ENCODE measurements at regions not wholly inside any gene's neighbourhood (a gene's known extent, or its start where the extent isn't known, plus 50 kb on each side); places are given as distances from the start of the nearest gene placed in this dataset.

DNA sequence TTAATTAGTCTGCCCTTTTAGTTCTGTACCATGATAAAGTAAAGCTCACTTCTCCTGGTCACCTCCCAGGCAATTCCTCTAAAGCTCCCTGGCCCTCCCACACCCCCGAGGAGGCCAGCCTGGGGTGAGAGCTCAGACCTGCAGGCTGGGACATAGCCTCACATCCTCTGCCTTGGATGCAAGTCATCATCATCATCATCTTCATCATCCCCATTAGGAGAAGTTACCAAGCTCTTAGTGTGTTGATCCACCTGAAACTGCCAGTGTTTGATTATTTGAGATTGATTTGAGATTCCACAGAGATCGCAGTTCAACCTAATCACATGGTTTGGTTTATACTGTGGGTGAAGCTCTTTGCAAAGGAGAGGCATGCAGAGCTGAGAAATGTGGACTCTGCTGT, 197.5 kb downstream of the CYLD start (continued):
- TF ChIP-seq, protein P1, sequence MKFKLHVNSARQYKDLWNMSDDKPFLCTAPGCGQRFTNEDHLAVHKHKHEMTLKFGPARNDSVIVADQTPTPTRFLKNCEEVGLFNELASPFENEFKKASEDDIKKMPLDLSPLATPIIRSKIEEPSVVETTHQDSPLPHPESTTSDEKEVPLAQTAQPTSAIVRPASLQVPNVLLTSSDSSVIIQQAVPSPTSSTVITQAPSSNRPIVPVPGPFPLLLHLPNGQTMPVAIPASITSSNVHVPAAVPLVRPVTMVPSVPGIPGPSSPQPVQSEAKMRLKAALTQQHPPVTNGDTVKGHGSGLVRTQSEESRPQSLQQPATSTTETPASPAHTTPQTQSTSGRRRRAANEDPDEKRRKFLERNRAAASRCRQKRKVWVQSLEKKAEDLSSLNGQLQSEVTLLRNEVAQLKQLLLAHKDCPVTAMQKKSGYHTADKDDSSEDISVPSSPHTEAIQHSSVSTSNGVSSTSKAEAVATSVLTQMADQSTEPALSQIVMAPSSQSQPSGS (CRISPR knock-in tag; IDR thresholded peaks at IDR 0.05; ENCODE audit: borderline replicate concordance, low read depth), result no peak
- TF ChIP-seq EMX1 (CRISPR knock-in tag; IDR thresholded peaks at IDR 0.05), result no peak
- no peak for TF ChIP-seq MYBL2 (CRISPR knock-in tag; IDR thresholded peaks at IDR 0.05)
- TF ChIP-seq SOX15 (CRISPR knock-in tag; IDR thresholded peaks at IDR 0.05), result no peak
- TF ChIP-seq KAT7 (CRISPR knock-in tag; IDR thresholded peaks at IDR 0.05; ENCODE audit: borderline replicate concordance), result no peak
- TF ChIP-seq, protein P2, sequence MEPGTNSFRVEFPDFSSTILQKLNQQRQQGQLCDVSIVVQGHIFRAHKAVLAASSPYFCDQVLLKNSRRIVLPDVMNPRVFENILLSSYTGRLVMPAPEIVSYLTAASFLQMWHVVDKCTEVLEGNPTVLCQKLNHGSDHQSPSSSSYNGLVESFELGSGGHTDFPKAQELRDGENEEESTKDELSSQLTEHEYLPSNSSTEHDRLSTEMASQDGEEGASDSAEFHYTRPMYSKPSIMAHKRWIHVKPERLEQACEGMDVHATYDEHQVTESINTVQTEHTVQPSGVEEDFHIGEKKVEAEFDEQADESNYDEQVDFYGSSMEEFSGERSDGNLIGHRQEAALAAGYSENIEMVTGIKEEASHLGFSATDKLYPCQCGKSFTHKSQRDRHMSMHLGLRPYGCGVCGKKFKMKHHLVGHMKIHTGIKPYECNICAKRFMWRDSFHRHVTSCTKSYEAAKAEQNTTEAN (CRISPR knock-in tag; IDR thresholded peaks at IDR 0.05), result no peak
- no peak for TF ChIP-seq FOXK1 (CRISPR knock-in tag; IDR thresholded peaks at IDR 0.05)
- TF ChIP-seq, protein P3, sequence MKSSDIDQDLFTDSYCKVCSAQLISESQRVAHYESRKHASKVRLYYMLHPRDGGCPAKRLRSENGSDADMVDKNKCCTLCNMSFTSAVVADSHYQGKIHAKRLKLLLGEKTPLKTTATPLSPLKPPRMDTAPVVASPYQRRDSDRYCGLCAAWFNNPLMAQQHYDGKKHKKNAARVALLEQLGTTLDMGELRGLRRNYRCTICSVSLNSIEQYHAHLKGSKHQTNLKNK (CRISPR knock-in tag; IDR thresholded peaks at IDR 0.05), result no peak
- no peak for TF ChIP-seq GABPB1 (CRISPR knock-in tag; IDR thresholded peaks at IDR 0.05)
- TF ChIP-seq, protein P4, sequence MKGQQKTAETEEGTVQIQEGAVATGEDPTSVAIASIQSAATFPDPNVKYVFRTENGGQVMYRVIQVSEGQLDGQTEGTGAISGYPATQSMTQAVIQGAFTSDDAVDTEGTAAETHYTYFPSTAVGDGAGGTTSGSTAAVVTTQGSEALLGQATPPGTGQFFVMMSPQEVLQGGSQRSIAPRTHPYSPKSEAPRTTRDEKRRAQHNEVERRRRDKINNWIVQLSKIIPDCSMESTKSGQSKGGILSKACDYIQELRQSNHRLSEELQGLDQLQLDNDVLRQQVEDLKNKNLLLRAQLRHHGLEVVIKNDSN (CRISPR knock-in tag; IDR thresholded peaks at IDR 0.05), result no peak
- no peak for TF ChIP-seq TP53 (CRISPR knock-in tag; IDR thresholded peaks at IDR 0.05)

DNA sequence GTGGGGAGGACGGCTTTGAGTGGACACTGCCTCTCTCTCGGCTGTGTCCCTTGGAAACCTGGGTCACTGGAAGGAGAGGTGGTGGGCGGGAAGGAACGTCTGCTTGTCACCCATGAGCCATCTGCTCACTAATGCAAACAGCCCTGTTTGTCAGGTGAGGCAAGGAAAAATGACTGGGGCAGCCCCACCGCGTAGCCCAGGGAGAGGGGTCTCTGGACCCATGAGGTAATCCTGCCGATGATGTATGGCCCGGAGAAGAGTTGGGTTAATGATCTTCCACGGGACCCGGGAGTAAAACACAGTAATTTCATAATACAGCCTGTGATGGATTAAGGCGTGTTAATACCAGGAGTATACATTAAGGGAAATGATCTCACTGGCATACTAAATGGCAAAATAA, 197.0 kb downstream of the CYLD start:
- H3K27ac Mint-ChIP-seq, result no peak overlapping the region
- ChIA-PET CTCF (no interaction called here), POLR2A (no interaction called here)
- H3K4me1 Mint-ChIP-seq, result peaks cover 7% of the 10 kb centered on the region
- no peak for ATAC-seq
- H3K36me3 Mint-ChIP-seq, result no peaks in the 10 kb centered on the region
- no peak for DNase-seq (ENCODE audit: low spot score)
- H3K27me3 Mint-ChIP-seq (ENCODE audit: low read depth), result no peaks in the 10 kb centered on the region
- H3K9me3 Mint-ChIP-seq, result peaks cover 11% of the 10 kb centered on the region; the same call in 1 of the 2 replicates
- H3K4me3 Mint-ChIP-seq, result no peak overlapping the region
- no peak for TF ChIP-seq IRF2 (CRISPR knock-in tag; IDR thresholded peaks at IDR 0.05; ENCODE audit: borderline replicate concordance, low read depth)
- TF ChIP-seq, protein P5, sequence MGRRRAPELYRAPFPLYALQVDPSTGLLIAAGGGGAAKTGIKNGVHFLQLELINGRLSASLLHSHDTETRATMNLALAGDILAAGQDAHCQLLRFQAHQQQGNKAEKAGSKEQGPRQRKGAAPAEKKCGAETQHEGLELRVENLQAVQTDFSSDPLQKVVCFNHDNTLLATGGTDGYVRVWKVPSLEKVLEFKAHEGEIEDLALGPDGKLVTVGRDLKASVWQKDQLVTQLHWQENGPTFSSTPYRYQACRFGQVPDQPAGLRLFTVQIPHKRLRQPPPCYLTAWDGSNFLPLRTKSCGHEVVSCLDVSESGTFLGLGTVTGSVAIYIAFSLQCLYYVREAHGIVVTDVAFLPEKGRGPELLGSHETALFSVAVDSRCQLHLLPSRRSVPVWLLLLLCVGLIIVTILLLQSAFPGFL (CRISPR knock-in tag; IDR thresholded peaks at IDR 0.05; ENCODE audit: borderline replicate concordance), result no peak
- TF ChIP-seq GTF2I (CRISPR knock-in tag; conservative IDR thresholded peaks at IDR 0.05), result no peak
- TF ChIP-seq, protein P6, sequence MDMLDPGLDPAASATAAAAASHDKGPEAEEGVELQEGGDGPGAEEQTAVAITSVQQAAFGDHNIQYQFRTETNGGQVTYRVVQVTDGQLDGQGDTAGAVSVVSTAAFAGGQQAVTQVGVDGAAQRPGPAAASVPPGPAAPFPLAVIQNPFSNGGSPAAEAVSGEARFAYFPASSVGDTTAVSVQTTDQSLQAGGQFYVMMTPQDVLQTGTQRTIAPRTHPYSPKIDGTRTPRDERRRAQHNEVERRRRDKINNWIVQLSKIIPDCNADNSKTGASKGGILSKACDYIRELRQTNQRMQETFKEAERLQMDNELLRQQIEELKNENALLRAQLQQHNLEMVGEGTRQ (CRISPR knock-in tag; IDR thresholded peaks at IDR 0.05), result no peak
- TF ChIP-seq NFE2L1 (CRISPR knock-in tag; IDR thresholded peaks at IDR 0.05), result no peak
- TF ChIP-seq ZNF263 (CRISPR knock-in tag; IDR thresholded peaks at IDR 0.05; ENCODE audit: low read depth), result no peak
- TF ChIP-seq, protein P7, sequence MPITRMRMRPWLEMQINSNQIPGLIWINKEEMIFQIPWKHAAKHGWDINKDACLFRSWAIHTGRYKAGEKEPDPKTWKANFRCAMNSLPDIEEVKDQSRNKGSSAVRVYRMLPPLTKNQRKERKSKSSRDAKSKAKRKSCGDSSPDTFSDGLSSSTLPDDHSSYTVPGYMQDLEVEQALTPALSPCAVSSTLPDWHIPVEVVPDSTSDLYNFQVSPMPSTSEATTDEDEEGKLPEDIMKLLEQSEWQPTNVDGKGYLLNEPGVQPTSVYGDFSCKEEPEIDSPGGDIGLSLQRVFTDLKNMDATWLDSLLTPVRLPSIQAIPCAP (CRISPR knock-in tag; IDR thresholded peaks at IDR 0.05), result no peak
- TF ChIP-seq NFYB (CRISPR knock-in tag; conservative IDR thresholded peaks at IDR 0.05; ENCODE audit: low read depth), result no peak
- TF ChIP-seq, protein P8, sequence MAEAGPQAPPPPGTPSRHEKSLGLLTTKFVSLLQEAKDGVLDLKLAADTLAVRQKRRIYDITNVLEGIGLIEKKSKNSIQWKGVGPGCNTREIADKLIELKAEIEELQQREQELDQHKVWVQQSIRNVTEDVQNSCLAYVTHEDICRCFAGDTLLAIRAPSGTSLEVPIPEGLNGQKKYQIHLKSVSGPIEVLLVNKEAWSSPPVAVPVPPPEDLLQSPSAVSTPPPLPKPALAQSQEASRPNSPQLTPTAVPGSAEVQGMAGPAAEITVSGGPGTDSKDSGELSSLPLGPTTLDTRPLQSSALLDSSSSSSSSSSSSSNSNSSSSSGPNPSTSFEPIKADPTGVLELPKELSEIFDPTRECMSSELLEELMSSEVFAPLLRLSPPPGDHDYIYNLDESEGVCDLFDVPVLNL (CRISPR knock-in tag; IDR thresholded peaks at IDR 0.05; ENCODE audit: borderline replicate concordance, low read depth), result no peak
- TF ChIP-seq, protein P9, sequence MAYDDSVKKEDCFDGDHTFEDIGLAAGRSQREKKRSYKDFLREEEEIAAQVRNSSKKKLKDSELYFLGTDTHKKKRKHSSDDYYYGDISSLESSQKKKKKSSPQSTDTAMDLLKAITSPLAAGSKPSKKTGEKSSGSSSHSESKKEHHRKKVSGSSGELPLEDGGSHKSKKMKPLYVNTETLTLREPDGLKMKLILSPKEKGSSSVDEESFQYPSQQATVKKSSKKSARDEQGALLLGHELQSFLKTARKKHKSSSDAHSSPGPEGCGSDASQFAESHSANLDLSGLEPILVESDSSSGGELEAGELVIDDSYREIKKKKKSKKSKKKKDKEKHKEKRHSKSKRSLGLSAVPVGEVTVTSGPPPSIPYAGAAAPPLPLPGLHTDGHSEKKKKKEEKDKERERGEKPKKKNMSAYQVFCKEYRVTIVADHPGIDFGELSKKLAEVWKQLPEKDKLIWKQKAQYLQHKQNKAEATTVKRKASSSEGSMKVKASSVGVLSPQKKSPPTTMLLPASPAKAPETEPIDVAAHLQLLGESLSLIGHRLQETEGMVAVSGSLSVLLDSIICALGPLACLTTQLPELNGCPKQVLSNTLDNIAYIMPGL (CRISPR knock-in tag; IDR thresholded peaks at IDR 0.05), result no peak
- TF ChIP-seq TEAD1 (CRISPR knock-in tag; IDR thresholded peaks at IDR 0.05), result no peak
- TF ChIP-seq, protein P10, sequence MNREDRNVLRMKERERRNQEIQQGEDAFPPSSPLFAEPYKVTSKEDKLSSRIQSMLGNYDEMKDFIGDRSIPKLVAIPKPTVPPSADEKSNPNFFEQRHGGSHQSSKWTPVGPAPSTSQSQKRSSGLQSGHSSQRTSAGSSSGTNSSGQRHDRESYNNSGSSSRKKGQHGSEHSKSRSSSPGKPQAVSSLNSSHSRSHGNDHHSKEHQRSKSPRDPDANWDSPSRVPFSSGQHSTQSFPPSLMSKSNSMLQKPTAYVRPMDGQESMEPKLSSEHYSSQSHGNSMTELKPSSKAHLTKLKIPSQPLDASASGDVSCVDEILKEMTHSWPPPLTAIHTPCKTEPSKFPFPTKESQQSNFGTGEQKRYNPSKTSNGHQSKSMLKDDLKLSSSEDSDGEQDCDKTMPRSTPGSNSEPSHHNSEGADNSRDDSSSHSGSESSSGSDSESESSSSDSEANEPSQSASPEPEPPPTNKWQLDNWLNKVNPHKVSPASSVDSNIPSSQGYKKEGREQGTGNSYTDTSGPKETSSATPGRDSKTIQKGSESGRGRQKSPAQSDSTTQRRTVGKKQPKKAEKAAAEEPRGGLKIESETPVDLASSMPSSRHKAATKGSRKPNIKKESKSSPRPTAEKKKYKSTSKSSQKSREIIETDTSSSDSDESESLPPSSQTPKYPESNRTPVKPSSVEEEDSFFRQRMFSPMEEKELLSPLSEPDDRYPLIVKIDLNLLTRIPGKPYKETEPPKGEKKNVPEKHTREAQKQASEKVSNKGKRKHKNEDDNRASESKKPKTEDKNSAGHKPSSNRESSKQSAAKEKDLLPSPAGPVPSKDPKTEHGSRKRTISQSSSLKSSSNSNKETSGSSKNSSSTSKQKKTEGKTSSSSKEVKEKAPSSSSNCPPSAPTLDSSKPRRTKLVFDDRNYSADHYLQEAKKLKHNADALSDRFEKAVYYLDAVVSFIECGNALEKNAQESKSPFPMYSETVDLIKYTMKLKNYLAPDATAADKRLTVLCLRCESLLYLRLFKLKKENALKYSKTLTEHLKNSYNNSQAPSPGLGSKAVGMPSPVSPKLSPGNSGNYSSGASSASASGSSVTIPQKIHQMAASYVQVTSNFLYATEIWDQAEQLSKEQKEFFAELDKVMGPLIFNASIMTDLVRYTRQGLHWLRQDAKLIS (CRISPR knock-in tag; IDR thresholded peaks at IDR 0.05; ENCODE audit: borderline replicate concordance), result no peak

Measured in WTC11 (cell line).